ENCODE measurements at regions not wholly inside any gene's neighbourhood (a gene's known extent, or its start where the extent isn't known, plus 50 kb on each side); places are given as distances from the start of the nearest gene placed in this dataset.

- TF ChIP-seq CTCF (IDR thresholded peaks at IDR 0.05; ENCODE audit: poor library complexity) (no peak), EZH2 (IDR thresholded peaks at IDR 0.05; ENCODE audit: borderline replicate concordance) (no peak), EZH2phosphoT487 (IDR thresholded peaks at IDR 0.05; ENCODE audit: low read depth, severe bottlenecking, unreplicated experiment) (no peak)
Measured at GRCh38 chr5:8954801-8955200, 591.1 kb downstream of the SEMA5A start.
